HG03064 (cell line): ENCODE measurements at regions not wholly inside any gene's neighbourhood (a gene's known extent, or its start where the extent isn't known, plus 50 kb on each side); places are given as distances from the start of the nearest gene placed in this dataset.

Source experiments
- ATAC-seq: cut with Tn5 transposase; IDR thresholded peaks from one replicate; pipeline ENCODE4 v1.9.1; 2021; ENCODE audit warnings: low read depth; ENCODE audit not compliant: unreplicated experiment

GRCh38 chr2:122358729-122359128 is 603.3 kb downstream of the TSN start:
- no peak for ATAC-seq

GRCh38 chr2:122363885-122364284 is 608.4 kb downstream of the TSN start:
- ATAC-seq, result no peak

- ATAC-seq, result no peak
Observed at GRCh38 chr2:122366427-122366826, 611.0 kb downstream of the TSN start.

- no peak for ATAC-seq
Observed at GRCh38 chr2:122366969-122367645, 611.7 kb downstream of the TSN start.

- ATAC-seq, result no peak
Observed at GRCh38 chr2:122367646-122368010, 612.2 kb downstream of the TSN start.

GRCh38 chr2:122368576-122369243 is 613.3 kb downstream of the TSN start:
- ATAC-seq, result no peak

GRCh38 chr2:122378521-122378920 is 623.1 kb downstream of the TSN start:
- no peak for ATAC-seq

GRCh38 chr2:122384768-122385333 is 629.4 kb downstream of the TSN start:
- ATAC-seq, result no peak

GRCh38 chr2:122388208-122388607 is 632.8 kb downstream of the TSN start:
- no peak for ATAC-seq

- no peak for ATAC-seq
Observed at GRCh38 chr2:122389694-122390093, 634.2 kb downstream of the TSN start.

- ATAC-seq, result no peak
Observed at GRCh38 chr2:122390406-122390805, 635.0 kb downstream of the TSN start.

- no peak for ATAC-seq
Observed at GRCh38 chr2:122391726-122392125, 636.3 kb downstream of the TSN start.

GRCh38 chr2:122395687-122396086 is 640.2 kb downstream of the TSN start:
- no peak for ATAC-seq

- no peak for ATAC-seq
Observed at GRCh38 chr2:122411231-122411630, 655.8 kb downstream of the TSN start.

GRCh38 chr2:122412360-122412759 is 656.9 kb downstream of the TSN start:
- ATAC-seq, result no peak

GRCh38 chr2:122414902-122415301 is 659.5 kb downstream of the TSN start:
- no peak for ATAC-seq

GRCh38 chr2:122417114-122417513 is 661.7 kb downstream of the TSN start:
- no peak for ATAC-seq

GRCh38 chr2:122421775-122422174 is 666.3 kb downstream of the TSN start:
- ATAC-seq, result no peak

- ATAC-seq, result no peak
Observed at GRCh38 chr2:122422384-122422991, 667.0 kb downstream of the TSN start.

GRCh38 chr2:122423934-122424333 is 668.5 kb downstream of the TSN start:
- no peak for ATAC-seq

GRCh38 chr2:122433123-122433754 is 677.8 kb downstream of the TSN start:
- ATAC-seq, result no peak
